Adipocyte (in vitro differentiated cells): ENCODE measurements at regions not wholly inside any gene's neighbourhood (a gene's known extent, or its start where the extent isn't known, plus 50 kb on each side); places are given as distances from the start of the nearest gene placed in this dataset.

Source experiments
- DNase-seq: peaks from one replicate; pipeline ENCODE4 v3.0.0-alpha.2; 2015; ENCODE audit warnings: low read depth
- H3K27me3 ChIP-seq: replicated peaks from 2 replicates; pipeline ENCODE4 v1.7.0; 2013; ENCODE audit warnings: mild to moderate bottlenecking, low read length, moderate library complexity; ENCODE audit not compliant: control insufficient read depth, insufficient read depth
- H3K36me3 ChIP-seq: 2 replicates; pipeline ENCODE4 v1.7.0; 2013; ENCODE audit warnings: low read length, mild to moderate bottlenecking, moderate library complexity; ENCODE audit not compliant: control insufficient read depth, insufficient read depth, severe bottlenecking
- H3K4me1 ChIP-seq: 2 replicates; pipeline ENCODE4 v1.7.0; 2013; ENCODE audit warnings: mild to moderate bottlenecking, low read length, moderate library complexity; ENCODE audit not compliant: control insufficient read depth, insufficient read depth
- H3K4me3 ChIP-seq: 2 replicates; pipeline ENCODE4 v1.7.0; 2013; ENCODE audit warnings: mild to moderate bottlenecking, low read length, moderate library complexity
- H3K9ac ChIP-seq: 2 replicates; pipeline ENCODE4 v1.7.0; 2013; ENCODE audit warnings: mild to moderate bottlenecking, low read length, moderate library complexity
- H3K9me3 ChIP-seq: 2 replicates; pipeline ENCODE4 v1.7.0; 2013; ENCODE audit warnings: mild to moderate bottlenecking, low read length, moderate library complexity; ENCODE audit not compliant: control insufficient read depth

DNA sequence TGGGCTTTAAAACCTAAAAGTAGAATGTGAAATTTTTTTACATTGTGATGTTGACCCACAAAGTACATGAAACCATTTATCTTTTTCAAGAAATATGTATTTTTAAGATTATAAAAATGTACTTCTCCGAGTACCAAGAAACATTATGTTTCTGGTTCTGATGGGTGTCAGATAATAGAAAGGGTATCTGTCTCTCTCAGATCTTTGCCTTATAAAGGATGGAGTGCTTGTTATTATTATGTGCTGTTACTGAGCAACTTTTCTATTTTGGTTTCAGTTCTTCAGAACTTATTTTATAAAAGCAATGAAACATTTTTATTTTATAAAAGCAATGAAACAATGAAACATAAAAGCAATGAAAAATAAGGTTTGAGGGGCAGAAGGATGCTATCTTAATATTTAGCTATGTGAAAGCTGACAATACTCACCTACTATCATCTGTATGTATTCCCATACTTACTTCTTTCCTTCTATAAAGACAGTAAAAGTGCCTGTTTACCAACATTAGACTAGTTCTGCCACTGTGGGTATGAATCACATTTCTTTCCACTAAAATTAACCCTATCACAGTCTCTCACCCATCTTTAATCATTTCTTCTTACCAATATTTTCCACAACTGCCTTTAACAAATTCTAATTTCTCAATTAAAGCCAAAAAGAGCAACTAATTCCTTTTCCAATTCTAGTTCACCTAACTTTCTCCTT lies 540.7 kb upstream of the KCNMB2 start:
- no peak for DNase-seq

DNA sequence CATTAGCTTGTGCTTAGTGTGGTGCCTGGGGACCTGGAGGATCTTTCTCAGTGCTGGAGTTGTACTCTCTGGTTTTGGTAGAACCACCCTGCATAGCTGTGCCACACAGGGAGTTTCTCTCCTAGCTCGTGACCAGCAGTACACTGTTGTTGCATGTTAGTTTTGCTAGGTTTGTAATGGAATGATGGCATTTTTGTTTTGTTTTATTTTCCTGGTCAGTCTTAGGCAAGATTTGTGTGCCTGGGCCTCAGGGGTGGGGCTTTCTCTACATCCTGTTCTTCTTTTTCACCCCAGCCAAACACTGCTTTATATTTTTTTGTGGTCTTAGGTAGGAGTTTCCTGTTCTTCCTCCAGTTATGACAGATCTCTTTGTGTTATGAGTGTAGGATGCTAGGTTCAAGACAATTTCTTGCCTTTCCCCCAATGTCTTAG lies 534.5 kb upstream of the KCNMB2 start:
- H3K36me3 ChIP-seq, result no peaks in the 10 kb centered on the region
- no peaks in the 10 kb centered on the region for H3K4me1 ChIP-seq
- no peaks in the 10 kb centered on the region for H3K27me3 ChIP-seq
- no peak overlapping the region for H3K9ac ChIP-seq
- peak; percentile 17 for DNase-seq
- H3K4me3 ChIP-seq, result no peak overlapping the region
- peaks cover 7% of the 10 kb centered on the region for H3K9me3 ChIP-seq

More for the DNA sequence above, 540.7 kb upstream of the KCNMB2 start:
- no peaks in the 10 kb centered on the region for H3K36me3 ChIP-seq
- H3K27me3 ChIP-seq, result no peaks in the 10 kb centered on the region
- no peak overlapping the region for H3K4me3 ChIP-seq
- H3K9ac ChIP-seq, result no peak overlapping the region
- H3K9me3 ChIP-seq, result peaks cover 7% of the 10 kb centered on the region
- peaks cover 4% of the 10 kb centered on the region for H3K4me1 ChIP-seq

DNA sequence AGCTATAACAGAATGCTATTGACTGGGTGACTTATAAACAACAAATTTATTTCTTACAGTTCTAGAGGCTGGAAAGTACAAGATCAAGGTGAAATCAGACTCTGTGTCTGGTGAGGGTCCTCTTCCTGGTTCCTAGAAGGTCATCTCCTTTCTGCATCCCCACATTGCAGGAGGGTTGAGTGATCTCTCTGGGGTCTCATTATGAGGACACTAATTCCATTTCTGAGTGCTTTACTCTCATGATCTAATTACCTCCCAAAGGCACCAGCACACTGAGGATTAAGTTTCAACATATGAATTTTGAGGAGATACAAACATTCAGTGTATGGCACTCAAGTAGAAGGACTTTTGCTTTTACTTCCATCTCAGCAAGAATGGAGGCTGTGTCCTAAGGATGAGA lies 534.1 kb upstream of the KCNMB2 start:
- H3K27me3 ChIP-seq, result no peaks in the 10 kb centered on the region
- H3K9me3 ChIP-seq, result peaks cover 7% of the 10 kb centered on the region
- H3K9ac ChIP-seq, result no peak overlapping the region
- no peaks in the 10 kb centered on the region for H3K4me1 ChIP-seq
- H3K4me3 ChIP-seq, result no peak overlapping the region
- no peaks in the 10 kb centered on the region for H3K36me3 ChIP-seq
- DNase-seq, result no peak

DNA sequence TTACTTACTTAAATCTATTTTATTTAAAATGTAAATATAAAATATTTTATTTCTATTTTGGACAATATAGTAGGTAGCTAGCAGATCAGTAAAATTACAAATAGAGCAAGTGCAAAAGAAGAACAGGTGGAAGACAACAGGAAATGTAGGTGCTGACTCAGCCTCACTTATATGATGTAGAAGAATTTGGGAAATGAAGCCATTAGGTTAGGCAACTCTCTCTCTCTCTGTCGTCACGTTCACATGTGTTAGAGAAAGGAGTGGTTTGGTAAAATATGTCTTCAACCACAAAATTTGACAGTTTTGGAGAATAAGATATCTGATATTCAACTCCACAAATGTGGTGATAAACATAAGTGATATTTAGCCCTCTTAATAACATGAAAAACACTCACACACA lies 532.5 kb upstream of the KCNMB2 start:
- H3K4me3 ChIP-seq, result no peak overlapping the region
- no peak for DNase-seq
- H3K27me3 ChIP-seq, result no peaks in the 10 kb centered on the region
- H3K9ac ChIP-seq, result no peak overlapping the region
- no peaks in the 10 kb centered on the region for H3K4me1 ChIP-seq
- H3K9me3 ChIP-seq, result peaks cover 7% of the 10 kb centered on the region
- H3K36me3 ChIP-seq, result no peaks in the 10 kb centered on the region

DNA sequence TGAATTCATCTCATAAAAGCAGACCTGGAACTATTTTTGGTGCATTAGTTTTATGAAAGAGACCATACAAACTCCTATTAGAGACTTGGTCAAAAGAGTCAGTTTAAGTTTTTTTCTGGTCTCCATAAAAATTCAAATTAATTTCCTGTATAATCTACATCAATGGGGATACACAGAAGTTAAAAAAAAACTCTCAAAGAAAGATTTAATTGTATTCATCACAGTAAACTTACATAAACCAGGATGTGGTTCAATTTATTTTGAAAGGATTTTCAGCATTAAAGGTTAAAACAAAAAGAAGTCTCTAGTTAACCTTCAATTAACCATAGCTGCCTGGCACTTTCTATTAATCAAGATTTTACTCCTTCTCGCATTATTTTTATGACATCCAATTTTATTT lies 530.3 kb upstream of the KCNMB2 start:
- no peaks in the 10 kb centered on the region for H3K4me1 ChIP-seq
- no peak for DNase-seq
- H3K9ac ChIP-seq, result no peak overlapping the region
- H3K9me3 ChIP-seq, result no peaks in the 10 kb centered on the region
- no peaks in the 10 kb centered on the region for H3K36me3 ChIP-seq
- no peak overlapping the region for H3K4me3 ChIP-seq
- no peaks in the 10 kb centered on the region for H3K27me3 ChIP-seq

DNA sequence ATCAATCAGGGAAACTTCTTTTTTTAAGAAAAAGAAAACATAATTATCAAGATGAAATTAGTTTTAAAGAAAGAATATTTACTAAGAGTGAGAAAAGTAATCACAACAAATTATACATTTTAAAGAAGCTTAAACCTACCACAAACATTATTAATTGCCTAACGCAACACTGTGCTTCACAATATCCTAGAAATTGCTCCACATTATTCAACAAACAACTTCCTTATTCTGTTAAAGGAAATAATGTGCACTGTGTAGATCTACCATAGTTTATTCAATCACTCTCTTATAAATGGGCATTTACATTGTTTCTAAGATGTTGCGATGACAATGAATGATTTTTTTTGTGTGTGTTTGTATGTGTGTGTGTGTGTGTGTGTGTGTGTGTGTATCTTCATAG lies 525.9 kb upstream of the KCNMB2 start:
- DNase-seq, result no peak

DNA sequence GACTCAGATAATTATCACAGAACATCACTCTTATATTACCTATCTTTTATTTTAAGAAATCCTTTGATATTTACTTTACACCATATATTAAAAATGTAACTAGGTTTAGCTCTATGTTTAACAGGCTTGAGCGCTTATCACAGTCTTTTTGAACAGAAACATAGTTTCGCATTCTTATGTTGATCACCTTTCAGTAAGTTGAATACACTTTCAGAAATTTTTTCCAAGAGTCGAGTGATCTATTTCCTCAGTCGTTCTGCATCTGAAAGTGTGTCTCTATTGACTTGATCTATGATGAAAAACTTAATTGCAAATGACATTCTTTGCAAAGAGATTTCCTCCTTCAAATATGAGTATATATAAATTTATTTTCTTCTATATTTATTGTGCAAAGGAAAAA lies 516.6 kb upstream of the KCNMB2 start:
- Histone ChIP-seq H3K36me3 (no peaks in the 10 kb centered on the region), H3K9ac (no peak overlapping the region), H3K27me3 (no peaks in the 10 kb centered on the region), H3K9me3 (no peaks in the 10 kb centered on the region), H3K4me3 (no peak overlapping the region), H3K4me1 (no peaks in the 10 kb centered on the region)
- DNase-seq, result no peak

More for the DNA sequence above, 525.9 kb upstream of the KCNMB2 start:
- Histone ChIP-seq H3K4me1 (no peaks in the 10 kb centered on the region), H3K27me3 (no peaks in the 10 kb centered on the region), H3K4me3 (no peak overlapping the region), H3K9me3 (no peaks in the 10 kb centered on the region), H3K9ac (no peak overlapping the region), H3K36me3 (no peaks in the 10 kb centered on the region)

DNA sequence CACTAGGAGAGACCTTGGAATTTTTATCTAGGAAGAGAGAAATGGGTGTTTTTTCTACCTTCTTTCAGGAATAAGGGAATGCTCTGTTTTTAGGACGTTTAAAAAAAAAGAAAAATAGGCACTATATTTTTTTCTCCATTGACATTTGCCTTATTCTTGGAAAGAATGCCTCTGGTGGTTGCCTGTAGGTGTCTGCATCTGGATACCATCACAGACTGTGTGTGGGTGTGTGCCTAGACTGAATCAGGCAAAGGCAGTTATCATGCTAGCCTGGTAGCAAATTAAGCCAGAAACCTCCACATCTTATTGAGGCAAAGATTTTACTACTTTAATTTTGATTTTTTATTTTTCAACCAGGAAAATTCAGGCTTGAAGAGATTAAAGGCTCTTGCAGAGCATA lies 513.6 kb upstream of the KCNMB2 start:
- H3K4me3 ChIP-seq, result no peak overlapping the region
- H3K36me3 ChIP-seq, result no peaks in the 10 kb centered on the region
- H3K27me3 ChIP-seq, result no peaks in the 10 kb centered on the region
- no peaks in the 10 kb centered on the region for H3K4me1 ChIP-seq
- peak; percentile 38 for DNase-seq
- no peak overlapping the region for H3K9ac ChIP-seq
- no peaks in the 10 kb centered on the region for H3K9me3 ChIP-seq

DNA sequence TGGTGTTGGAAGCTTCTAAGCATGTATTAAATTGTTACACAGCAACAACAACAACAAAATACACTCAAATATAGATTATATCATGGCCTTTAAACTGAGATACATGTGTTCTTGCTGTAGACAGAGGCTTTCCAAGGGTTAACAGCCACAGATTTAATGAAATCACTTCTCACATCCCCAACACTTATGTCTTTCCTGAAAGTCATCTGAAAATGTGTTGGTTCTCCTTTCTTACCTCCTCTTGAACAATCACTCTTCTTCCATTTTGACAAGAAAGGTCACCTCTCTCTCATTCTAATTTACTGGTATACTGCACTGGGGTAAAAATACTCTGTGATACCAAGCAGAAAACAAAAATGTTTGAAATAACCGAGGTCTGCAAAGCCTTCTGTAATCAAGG lies 507.3 kb upstream of the KCNMB2 start:
- no peak for DNase-seq
- Histone ChIP-seq H3K9ac (no peak overlapping the region), H3K9me3 (no peaks in the 10 kb centered on the region), H3K4me1 (no peaks in the 10 kb centered on the region), H3K36me3 (no peaks in the 10 kb centered on the region), H3K27me3 (no peaks in the 10 kb centered on the region), H3K4me3 (no peak overlapping the region)

DNA sequence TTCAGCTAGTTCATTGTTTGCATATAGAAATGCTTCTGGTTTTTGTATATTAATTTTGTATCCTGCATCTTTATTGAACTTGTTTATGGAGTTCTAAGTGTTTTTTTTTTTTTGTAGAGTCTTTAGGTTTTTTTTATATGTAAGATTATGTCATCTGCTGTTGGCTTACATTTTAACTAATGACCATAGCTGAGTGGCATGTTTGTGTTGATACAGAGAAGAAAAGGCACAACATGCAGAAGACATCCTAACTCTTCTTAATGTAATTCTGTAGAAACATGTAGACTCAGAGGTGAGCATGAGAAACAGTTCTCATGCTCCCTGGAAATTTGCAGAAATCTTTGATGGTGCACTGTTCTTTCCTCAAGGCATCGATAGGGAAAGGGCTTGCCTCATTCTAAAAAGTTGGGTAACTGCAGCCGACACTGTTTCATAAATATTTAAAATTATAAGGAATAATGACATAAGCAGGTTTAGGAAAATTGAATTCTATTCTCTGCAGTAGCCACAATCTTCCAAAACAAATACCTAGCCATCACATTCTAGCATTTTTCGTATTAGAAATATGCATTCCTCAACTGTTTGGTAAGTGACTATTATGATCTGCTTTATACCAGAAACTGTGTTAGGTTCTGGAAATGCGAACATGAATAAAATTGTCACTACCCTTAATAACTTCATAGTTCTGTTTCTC lies 499.6 kb upstream of the KCNMB2 start:
- DNase-seq, result peak; percentile 61

DNA sequence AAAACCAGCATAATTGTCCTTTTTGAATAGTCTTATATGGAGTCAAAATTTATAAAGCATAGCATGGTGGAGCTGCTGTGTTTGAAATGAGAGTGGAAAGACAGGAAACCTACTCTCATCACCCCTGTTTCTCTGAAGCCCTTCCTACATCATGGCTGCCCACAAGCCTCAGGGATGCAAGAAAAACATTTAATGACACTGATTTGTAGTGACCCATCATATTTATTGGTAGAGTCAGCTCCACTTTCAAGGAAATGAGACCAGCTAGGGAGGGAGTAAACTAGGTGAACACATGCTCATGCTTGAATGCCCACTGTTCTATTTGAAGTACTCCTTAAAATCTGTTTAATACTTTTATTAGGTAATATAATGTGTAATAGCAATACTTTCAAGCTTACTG lies 494.3 kb upstream of the KCNMB2 start:
- Histone ChIP-seq H3K4me3 (no peak overlapping the region), H3K27me3 (no peaks in the 10 kb centered on the region), H3K36me3 (no peaks in the 10 kb centered on the region), H3K9me3 (no peaks in the 10 kb centered on the region), H3K4me1 (peaks cover 10% of the 10 kb centered on the region), H3K9ac (no peak overlapping the region)
- DNase-seq, result no peak

More for the DNA sequence above, 499.6 kb upstream of the KCNMB2 start:
- Histone ChIP-seq H3K27me3 (no peaks in the 10 kb centered on the region), H3K9ac (no peak overlapping the region), H3K4me3 (no peak overlapping the region), H3K9me3 (no peaks in the 10 kb centered on the region), H3K4me1 (no peaks in the 10 kb centered on the region), H3K36me3 (no peaks in the 10 kb centered on the region)
